Activated CD8-positive, alpha-beta memory T cell treated with anti-CD3 and anti-CD28 coated beads for 36 hours (primary cell): ENCODE measurements at regions not wholly inside any gene's neighbourhood (a gene's known extent, or its start where the extent isn't known, plus 50 kb on each side); places are given as distances from the start of the nearest gene placed in this dataset.

Source experiments
- CTCF ChIA-PET: fragments of 350-600 bp; sonication (Branson Sonifier 250); formaldehyde crosslinking; loops from one replicate; lab custom pipeline; 2021; ENCODE audit warnings: antibody characterized with exemption; lab: Charles Lee
- POLR2A ChIA-PET: fragments of 350-600 bp; sonication (Branson Sonifier 250); formaldehyde crosslinking; loops from one replicate; lab custom pipeline; 2021; ENCODE audit warnings: antibody characterized with exemption; lab: Charles Lee

DNA sequence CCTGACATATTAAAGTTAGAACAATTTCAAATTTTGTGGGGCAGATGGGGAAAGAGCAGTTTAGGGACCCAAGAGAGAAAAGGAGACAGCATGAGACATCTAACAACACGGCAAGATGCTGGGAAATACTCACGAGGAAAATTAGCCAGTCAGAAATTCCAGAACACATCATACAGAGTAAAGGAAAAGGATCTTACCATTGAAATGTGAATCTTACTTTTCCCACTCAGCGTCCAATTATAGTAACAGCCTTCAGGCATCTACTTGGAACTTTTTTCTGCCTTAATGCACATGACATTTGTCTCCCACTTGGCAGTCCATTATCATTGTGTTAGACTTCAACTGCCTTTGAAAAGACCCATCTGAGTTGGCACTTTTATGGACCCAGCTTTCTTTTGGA lies 189.7 kb upstream of the SLC27A6 start:
- ChIA-PET CTCF (no interaction called here), POLR2A (no interaction called here)

DNA sequence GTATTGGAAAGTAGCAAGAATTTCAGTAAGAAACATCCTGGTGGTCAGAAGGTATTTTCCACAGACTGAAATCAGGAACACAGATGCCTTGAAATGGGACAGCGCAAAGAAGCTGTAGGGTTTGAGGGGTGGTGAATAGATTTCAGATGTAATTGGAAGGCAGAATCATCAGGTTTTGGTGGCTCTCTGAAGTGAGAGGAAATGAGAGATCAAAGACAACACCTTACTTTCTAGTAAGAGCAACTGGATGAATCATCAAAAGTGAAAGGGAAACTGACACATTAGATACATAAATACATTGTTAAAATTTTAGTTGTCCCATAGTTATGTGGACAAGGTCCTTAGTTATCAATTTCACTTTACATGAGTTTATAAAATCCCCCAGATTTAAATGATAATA lies 188.2 kb upstream of the SLC27A6 start:
- CTCF ChIA-PET: no interaction called here
- POLR2A ChIA-PET: no interaction called here

DNA sequence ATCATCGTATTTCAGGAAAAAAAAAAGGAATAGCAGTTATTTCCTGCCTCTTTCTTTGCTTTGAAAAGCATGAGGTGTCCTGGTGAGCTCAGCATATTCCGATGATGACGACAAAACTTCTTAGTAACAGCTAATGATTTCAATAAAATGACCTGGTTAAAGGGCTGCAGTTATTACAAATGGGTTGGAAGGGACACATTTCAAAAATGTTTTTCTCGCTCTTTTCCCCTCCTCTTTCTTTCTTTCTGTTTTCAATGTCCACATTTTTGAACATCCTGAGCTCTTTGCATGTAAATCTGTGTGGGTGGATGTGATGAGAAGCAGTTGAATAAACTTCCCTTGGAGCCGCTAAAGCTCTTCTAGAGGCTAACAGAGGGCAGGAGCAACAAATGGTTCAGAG lies 186.8 kb upstream of the SLC27A6 start:
- ChIA-PET POLR2A (no interaction called here), CTCF (no interaction called here)

DNA sequence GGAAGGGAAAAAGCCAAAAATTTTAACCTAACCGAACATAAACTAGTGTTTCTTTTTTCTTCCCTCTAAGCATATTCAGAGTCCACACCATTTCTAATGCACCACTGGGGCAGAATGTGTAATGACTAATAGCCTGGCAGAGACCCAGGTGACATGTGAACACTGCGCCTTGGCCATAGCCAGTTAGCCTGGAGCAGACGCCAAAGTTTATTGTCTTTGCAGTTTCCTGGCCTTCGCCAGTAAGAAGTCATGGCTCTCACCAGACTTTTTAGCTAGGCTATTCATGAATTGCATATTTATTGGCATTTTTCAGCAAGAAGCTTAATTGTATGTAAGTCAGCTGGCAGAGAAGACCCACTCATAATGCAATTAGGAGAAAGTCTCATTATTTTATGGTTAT lies 182.8 kb upstream of the SLC27A6 start:
- ChIA-PET POLR2A (no interaction called here), CTCF (no interaction called here)

GRCh38 chr5:128784726-128785125 lies 180.6 kb upstream of the SLC27A6 start:
- POLR2A ChIA-PET: no interaction called here
- CTCF ChIA-PET: no interaction called here

DNA sequence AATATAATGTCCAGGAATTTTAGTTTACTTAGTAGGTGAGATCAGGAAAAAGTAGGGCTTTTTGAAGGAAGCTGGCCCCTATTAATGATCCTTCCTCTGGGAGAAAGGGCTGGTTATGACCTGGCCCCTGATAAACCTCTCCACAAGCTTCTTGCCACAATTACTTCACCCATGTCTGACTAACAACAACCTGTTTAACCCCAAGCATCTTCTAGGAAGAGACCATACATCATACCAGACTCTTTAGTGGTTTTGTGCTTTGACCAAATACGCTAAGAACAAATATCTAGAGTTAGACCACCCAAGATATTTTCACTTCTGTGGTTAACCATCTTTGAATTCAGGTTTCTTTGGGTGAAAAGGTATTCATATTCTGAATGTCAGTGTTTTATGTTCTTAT lies 174.0 kb upstream of the SLC27A6 start:
- CTCF ChIA-PET: no interaction called here

GRCh38 chr5:128796506-128796905 lies 168.8 kb upstream of the SLC27A6 start:
- CTCF ChIA-PET: no interaction called here
- POLR2A ChIA-PET: no interaction called here

More for the DNA sequence above, 174.0 kb upstream of the SLC27A6 start:
- POLR2A ChIA-PET: no interaction called here

GRCh38 chr5:128798871-128799270 lies 166.4 kb upstream of the SLC27A6 start:
- POLR2A ChIA-PET: no interaction called here
- CTCF ChIA-PET: no interaction called here

DNA sequence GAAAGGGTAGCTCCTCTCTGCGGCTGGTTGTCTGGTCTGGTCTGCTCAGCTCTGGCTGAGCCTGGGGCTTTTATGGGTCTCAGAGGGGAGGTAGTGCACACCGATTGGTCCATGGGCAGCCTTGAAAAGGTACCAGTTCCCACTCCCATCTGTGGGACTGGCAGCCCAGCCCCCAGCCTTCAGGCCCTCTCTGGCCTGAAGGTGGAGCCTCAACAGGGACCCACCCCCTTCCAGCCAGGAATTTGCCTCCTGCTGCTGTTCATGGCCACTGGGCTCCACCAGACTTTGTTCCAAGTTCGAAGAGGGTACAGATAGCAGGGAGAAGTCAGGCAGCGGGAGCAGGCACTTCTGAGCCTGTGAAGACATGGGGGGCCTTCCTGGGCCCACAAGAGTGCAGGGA lies 165.3 kb upstream of the SLC27A6 start:
- ChIA-PET CTCF (no interaction called here), POLR2A (no interaction called here)

- CTCF ChIA-PET: no interaction called here
- POLR2A ChIA-PET: no interaction called here
These were observed 164.9 kb upstream of the SLC27A6 start for GRCh38 chr5:128800377-128800776.

GRCh38 chr5:128813317-128814070 lies 151.8 kb upstream of the SLC27A6 start:
- ChIA-PET POLR2A (no interaction called here), CTCF (no interaction called here)

DNA sequence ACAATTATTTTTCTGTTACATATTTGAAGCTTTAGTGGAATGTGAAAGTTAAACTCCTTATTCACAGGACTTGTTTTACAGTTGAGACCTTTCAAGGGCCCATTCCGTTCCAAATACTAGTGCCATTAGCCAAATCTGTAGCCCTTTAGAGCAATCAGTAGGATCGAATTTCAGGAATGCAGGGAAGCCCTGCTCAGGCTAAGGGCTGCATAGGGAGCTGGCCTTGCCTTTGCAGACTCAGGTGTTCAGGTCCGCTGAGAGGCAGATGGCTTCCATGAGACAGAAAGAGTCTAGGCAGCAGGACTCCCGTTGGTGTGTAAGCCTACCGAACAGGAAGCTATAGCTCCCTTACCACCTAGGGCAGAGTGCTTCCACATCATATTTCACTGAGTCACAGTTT lies 150.1 kb upstream of the SLC27A6 start:
- ChIA-PET POLR2A (no interaction called here), CTCF (no interaction called here)

DNA sequence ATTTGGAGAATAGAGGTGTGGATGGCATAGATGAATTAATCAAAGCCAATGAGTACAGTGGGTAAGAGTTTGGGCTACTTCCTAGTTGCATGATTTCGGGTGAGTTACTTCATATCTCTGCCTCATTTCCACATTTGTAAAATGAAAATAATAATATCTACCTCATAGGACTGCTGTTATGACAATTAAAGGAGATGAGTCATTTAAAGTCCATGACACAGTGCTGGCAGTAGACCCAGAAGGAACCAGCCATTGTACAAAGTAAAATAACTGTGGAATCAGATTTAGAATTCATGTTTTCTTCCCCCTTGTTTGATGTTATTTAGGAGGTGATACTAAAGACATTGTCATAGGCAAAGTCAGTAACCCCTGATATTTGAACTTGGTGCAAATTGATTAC lies 139.5 kb upstream of the SLC27A6 start:
- CTCF ChIA-PET: no interaction called here

GRCh38 chr5:128826275-128826674 lies 139.0 kb upstream of the SLC27A6 start:
- CTCF ChIA-PET: no interaction called here
- POLR2A ChIA-PET: no interaction called here

More for the DNA sequence above, 139.5 kb upstream of the SLC27A6 start:
- POLR2A ChIA-PET: no interaction called here

GRCh38 chr5:128836571-128836970 lies 128.7 kb upstream of the SLC27A6 start:
- CTCF ChIA-PET: no interaction called here
- POLR2A ChIA-PET: no interaction called here

DNA sequence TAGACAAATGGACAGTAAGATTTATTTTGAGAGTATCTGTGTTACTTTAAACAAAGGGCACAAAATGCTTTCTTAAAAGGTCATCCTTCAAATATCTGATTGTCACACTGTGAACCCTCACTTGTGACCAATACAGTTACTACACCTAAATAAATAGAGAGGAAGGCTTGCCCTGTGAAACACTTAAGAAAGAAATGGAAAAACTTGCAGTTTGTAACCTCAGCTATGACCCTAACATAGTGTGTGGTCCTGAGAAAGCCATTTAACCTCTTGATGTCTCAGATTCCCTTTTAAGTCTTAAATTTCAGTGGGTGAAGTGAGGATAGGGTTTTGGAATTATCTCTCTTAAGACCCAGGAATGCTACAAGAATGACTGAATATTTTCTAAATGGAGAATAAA lies 126.7 kb upstream of the SLC27A6 start:
- CTCF ChIA-PET: no interaction called here

DNA sequence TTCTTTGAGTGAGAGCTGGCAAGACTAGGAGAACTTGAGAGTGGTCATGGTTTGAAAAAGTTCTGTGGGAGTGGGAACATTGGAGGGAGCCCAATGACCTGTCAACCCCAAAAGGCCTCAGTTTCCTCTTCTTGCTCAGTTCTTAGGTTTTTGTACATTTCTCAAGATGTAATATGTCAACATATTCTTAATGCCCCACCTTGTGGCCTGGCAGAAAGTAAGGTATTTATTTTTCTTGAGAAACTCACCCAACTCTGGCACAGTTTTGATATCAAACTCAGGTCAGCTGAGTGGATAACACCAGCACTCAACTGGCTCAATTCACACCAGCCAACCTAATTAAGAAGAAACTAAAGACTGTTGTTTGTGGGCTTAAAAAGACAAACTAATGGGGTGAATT lies 123.0 kb upstream of the SLC27A6 start:
- ChIA-PET CTCF (no interaction called here), POLR2A (no interaction called here)

More for the DNA sequence above, 126.7 kb upstream of the SLC27A6 start:
- POLR2A ChIA-PET: no interaction called here

DNA sequence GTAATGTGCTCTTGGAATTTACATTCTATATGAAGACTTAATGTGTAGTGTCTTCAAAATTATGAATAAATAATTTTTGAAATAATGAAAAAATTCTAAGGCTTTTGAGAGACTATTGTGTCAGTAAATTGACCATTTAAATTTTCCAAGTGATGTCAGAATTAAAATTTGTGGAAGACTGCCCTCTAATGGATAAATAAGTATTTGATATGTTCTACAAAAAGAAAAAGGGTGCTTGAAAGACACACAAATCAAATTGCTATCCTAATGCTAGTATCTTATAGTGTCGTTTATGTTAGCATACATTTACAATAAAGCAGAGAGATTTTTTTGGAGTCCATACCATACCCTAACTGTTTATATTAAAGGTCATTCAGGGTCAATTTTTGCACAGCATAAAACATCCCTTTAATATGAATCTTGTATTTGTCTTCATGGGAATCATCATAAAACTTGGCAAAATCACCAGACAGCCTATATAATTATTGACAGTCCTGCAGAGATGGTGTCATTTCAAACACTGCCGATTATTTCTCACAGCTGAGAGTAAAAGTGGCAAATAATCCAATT lies 120.8 kb upstream of the SLC27A6 start:
- ChIA-PET POLR2A (no interaction called here), CTCF (no interaction called here)

DNA sequence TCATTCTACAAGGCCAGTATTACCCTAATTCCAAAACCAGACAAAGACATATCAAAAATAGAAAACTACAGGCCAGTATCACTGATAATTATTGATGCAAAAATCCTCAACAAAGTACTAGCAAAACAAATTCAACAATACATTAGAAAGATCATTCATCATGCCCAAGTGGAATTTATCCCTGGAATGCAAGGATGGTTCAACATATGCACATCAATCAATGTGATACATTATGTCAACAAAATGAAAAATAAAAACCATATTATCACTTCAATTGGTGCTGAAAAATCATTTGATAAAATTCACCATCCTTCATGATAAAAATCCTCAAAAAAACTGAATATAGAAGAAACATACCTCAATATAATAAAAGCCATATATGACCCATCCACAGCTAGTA lies 115.2 kb upstream of the SLC27A6 start:
- POLR2A ChIA-PET: no interaction called here
- CTCF ChIA-PET: no interaction called here

GRCh38 chr5:128854931-128855330 lies 110.4 kb upstream of the SLC27A6 start:
- ChIA-PET POLR2A (no interaction called here), CTCF (no interaction called here)

DNA sequence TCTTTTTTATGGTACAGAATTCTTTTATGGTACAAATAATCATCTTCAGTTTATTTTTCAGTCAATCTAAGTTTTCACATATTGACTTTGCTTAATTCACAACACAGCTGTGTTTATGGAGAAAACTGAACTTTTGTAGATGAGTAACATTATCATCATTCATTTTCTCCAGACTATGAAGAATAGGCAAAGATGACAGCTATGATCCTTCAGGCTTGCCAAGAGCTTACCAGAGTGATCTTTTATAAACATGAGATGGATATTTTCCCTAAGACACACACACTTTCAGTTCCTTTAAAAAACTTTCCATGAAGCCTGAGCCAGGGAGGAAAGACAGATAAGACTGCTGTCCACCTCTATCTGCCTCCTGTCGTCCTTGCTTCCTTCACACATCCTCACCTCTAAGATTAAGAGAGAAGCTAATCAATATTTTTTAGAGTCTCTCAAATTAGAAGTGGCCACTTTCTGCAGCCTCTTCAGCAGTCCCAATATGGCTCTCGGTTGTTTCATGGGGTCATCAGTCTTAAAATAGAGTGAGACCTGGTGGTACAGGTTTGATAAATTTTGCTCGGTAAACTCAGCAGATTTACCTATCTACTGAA lies 108.1 kb upstream of the SLC27A6 start:
- POLR2A ChIA-PET: no interaction called here
- CTCF ChIA-PET: no interaction called here
